ENCODE measurements at regions not wholly inside any gene's neighbourhood (a gene's known extent, or its start where the extent isn't known, plus 50 kb on each side); places are given as distances from the start of the nearest gene placed in this dataset.

DNA sequence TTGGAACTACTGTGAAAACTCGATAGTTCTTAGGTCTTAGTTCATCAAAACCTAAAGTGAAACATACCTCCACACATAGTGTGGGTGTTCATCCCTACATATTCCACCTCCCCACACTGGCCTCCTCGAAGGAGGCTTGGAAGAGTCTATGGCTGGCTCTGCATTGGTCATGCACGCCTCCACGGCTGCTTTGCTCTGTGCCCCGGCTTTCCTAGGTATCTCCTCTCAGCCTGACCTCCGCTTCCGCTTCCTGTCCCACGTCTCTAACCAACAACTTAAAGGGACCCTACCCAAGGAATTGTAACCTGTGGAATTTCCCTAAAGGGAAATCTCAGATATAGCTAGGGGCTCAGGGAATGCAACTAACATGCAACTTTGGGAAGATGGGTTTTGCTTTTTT is 79.7 kb upstream of the MBNL2 start:
- Histone ChIP-seq H2AK5ac (ENCODE audit: low read length) (peak overlapping the region; percentile 97), H3K36me3 (ENCODE audit: control insufficient read depth in 1 of 2, insufficient read depth in 2 of 2, low read length in 2 of 2) (no peaks in the 10 kb centered on the region), H2AFZ (ENCODE audit: insufficient read depth, low read length, poor library complexity) (peak overlapping the region; percentile 35), H3K79me2 (ENCODE audit: control insufficient read depth, insufficient read depth, low read length, poor library complexity) (peaks cover 2% of the 10 kb centered on the region), H2BK12ac (ENCODE audit: low read length) (peak overlapping the region; percentile 99), H3K23ac (ENCODE audit: low read length) (no peak overlapping the region), H3K27ac (ENCODE audit: low read depth, low read length) (peak overlapping the region; percentile 78), H3K9ac (ENCODE audit: low read length) (no peak overlapping the region), H4K91ac (ENCODE audit: low read depth, low read length) (peak overlapping the region; percentile 93), H3K4me1 (ENCODE audit: control insufficient read depth in 1 of 2, insufficient read depth in 2 of 2, low read length in 2 of 2) (peaks cover 7 to 13% of the 10 kb centered on the region in 2 experiments), H2BK5ac (ENCODE audit: low read depth, low read length, poor library complexity) (peak overlapping the region; percentile 91), H3K14ac (ENCODE audit: low read length) (peak overlapping the region; percentile 77), H3K4ac (ENCODE audit: low read depth, low read length) (peak overlapping the region; percentile 91), H2BK120ac (ENCODE audit: insufficient read depth, low read length, poor library complexity) (peak overlapping the region; percentile 83), H4K12ac (ENCODE audit: low read depth, low read length) (peak overlapping the region; percentile 85), H3K27me3 (ENCODE audit: insufficient read depth, low read length) (no peaks in the 10 kb centered on the region), H3K4me2 (ENCODE audit: low read length) (peak overlapping the region; percentile 51), H4K8ac (ENCODE audit: low read depth, low read length) (peak overlapping the region; percentile 96), H3K4me3 (ENCODE audit: low read depth, low read length) (no peak overlapping the region), H3K18ac (ENCODE audit: low read length) (peak overlapping the region; percentile 97), H3K9me3 (ENCODE audit: insufficient read depth, low read depth, low read length) (no peaks in the 10 kb centered on the region), H3K79me1 (ENCODE audit: low read length) (peaks cover 11% of the 10 kb centered on the region)
- WGBS (ENCODE audit: extremely low coverage, insufficient coverage, insufficient read length), result no CpG with 5 or more reads among the region's 8 CpGs
- peak; percentile 63 to 71 for DNase-seq

DNA sequence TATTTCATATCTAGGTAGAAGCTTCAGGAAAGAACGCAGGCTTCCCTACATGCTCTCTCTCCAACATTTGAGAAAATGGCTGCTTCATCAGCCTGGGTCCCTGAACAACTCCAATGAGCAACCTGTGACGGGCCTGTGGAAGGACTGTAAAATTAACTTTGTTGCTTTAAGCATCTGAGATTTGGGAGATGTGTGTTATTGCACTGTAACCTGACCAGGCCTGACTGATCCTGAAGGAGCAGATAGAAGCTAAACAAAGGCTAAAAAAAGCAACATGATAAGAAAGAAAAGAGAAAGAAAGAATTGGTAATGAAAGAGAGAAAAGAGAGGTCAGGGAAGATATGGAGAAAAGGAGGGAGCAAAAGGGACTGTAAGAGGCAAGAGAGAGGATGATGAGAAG is 77.1 kb upstream of the MBNL2 start:
- Histone ChIP-seq H4K8ac (ENCODE audit: low read depth, low read length) (no peak overlapping the region), H3K27me3 (ENCODE audit: insufficient read depth, low read length) (no peaks in the 10 kb centered on the region), H3K4me1 (ENCODE audit: control insufficient read depth in 1 of 2, insufficient read depth in 2 of 2, low read length in 2 of 2) (peaks cover 2 to 8% of the 10 kb centered on the region in 2 experiments), H3K9ac (ENCODE audit: low read length) (no peak overlapping the region), H4K12ac (ENCODE audit: low read depth, low read length) (no peak overlapping the region), H3K14ac (ENCODE audit: low read length) (no peak overlapping the region), H3K9me3 (ENCODE audit: insufficient read depth, low read depth, low read length) (no peaks in the 10 kb centered on the region), H4K91ac (ENCODE audit: low read depth, low read length) (no peak overlapping the region), H3K4me2 (ENCODE audit: low read length) (no peak overlapping the region), H3K4ac (ENCODE audit: low read depth, low read length) (no peak overlapping the region), H3K23ac (ENCODE audit: low read length) (no peak overlapping the region), H3K79me1 (ENCODE audit: low read length) (peaks cover 7% of the 10 kb centered on the region), H2AK5ac (ENCODE audit: low read length) (no peak overlapping the region), H3K4me3 (ENCODE audit: low read depth, low read length) (no peak overlapping the region), H2BK5ac (ENCODE audit: low read depth, low read length, poor library complexity) (no peak overlapping the region), H3K79me2 (ENCODE audit: control insufficient read depth, insufficient read depth, low read length, poor library complexity) (peaks cover 2% of the 10 kb centered on the region), H2BK12ac (ENCODE audit: low read length) (peak overlapping the region; percentile 48), H3K27ac (ENCODE audit: low read depth, low read length) (no peak overlapping the region), H2AFZ (ENCODE audit: insufficient read depth, low read length, poor library complexity) (no peak overlapping the region), H3K36me3 (ENCODE audit: control insufficient read depth in 1 of 2, insufficient read depth in 2 of 2, low read length in 2 of 2) (no peaks in the 10 kb centered on the region), H2BK120ac (ENCODE audit: insufficient read depth, low read length, poor library complexity) (no peak overlapping the region), H3K18ac (ENCODE audit: low read length) (no peak overlapping the region)
- WGBS (ENCODE audit: extremely low coverage, insufficient coverage, insufficient read length), result no CpG with 5 or more reads among the region's 2 CpGs
- no peak for DNase-seq

DNA sequence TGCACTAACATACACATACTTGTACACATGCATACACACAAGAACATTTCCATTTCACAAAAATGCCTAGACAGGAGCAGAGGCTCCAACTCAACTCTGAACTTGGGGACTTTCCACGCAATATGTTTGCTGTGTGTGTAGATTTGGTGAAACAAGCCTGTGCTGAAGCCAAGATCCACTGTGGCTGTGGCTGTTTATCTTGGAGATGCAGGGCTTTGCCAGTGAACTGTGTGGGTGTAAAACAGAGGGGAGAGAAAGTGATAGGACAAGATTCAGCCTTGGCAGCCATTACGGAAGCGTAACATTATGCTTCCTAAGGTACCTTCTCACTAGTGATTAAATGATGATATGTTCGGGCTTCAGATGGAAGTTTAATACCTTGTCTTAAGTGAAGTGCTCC is 73.2 kb upstream of the MBNL2 start:
- H3K9ac ChIP-seq (ENCODE audit: low read length), result no peak overlapping the region
- H3K4me3 ChIP-seq (ENCODE audit: low read depth, low read length), result no peak overlapping the region
- H3K79me2 ChIP-seq (ENCODE audit: control insufficient read depth, insufficient read depth, low read length, poor library complexity), result no peaks in the 10 kb centered on the region
- H3K4me1 ChIP-seq (ENCODE audit: control insufficient read depth in 1 of 2, insufficient read depth in 2 of 2, low read length in 2 of 2), result no peaks in the 10 kb centered on the region
- H3K27ac ChIP-seq (ENCODE audit: low read depth, low read length), result no peak overlapping the region
- H2BK5ac ChIP-seq (ENCODE audit: low read depth, low read length, poor library complexity), result no peak overlapping the region
- no peak overlapping the region for H2BK12ac ChIP-seq (ENCODE audit: low read length)
- no peak overlapping the region for H4K8ac ChIP-seq (ENCODE audit: low read depth, low read length)
- no peak overlapping the region for H2BK120ac ChIP-seq (ENCODE audit: insufficient read depth, low read length, poor library complexity)
- no peaks in the 10 kb centered on the region for H3K27me3 ChIP-seq (ENCODE audit: insufficient read depth, low read length)
- H4K12ac ChIP-seq (ENCODE audit: low read depth, low read length), result no peak overlapping the region
- no peaks in the 10 kb centered on the region for H3K79me1 ChIP-seq (ENCODE audit: low read length)
- H3K23ac ChIP-seq (ENCODE audit: low read length), result no peak overlapping the region
- no peak overlapping the region for H3K14ac ChIP-seq (ENCODE audit: low read length)
- H3K9me3 ChIP-seq (ENCODE audit: insufficient read depth, low read depth, low read length), result no peaks in the 10 kb centered on the region
- no peak overlapping the region for H2AK5ac ChIP-seq (ENCODE audit: low read length)
- no peak overlapping the region for H3K4ac ChIP-seq (ENCODE audit: low read depth, low read length)
- no peak overlapping the region for H4K91ac ChIP-seq (ENCODE audit: low read depth, low read length)
- WGBS (ENCODE audit: extremely low coverage, insufficient coverage, insufficient read length), result no CpG with 5 or more reads among the region's 4 CpGs
- H3K36me3 ChIP-seq (ENCODE audit: control insufficient read depth in 1 of 2, insufficient read depth in 2 of 2, low read length in 2 of 2), result peaks cover 0 to 3% of the 10 kb centered on the region in 2 experiments
- no peak overlapping the region for H3K4me2 ChIP-seq (ENCODE audit: low read length)
- no peak for DNase-seq
- H2AFZ ChIP-seq (ENCODE audit: insufficient read depth, low read length, poor library complexity), result no peak overlapping the region
- no peak overlapping the region for H3K18ac ChIP-seq (ENCODE audit: low read length)

DNA sequence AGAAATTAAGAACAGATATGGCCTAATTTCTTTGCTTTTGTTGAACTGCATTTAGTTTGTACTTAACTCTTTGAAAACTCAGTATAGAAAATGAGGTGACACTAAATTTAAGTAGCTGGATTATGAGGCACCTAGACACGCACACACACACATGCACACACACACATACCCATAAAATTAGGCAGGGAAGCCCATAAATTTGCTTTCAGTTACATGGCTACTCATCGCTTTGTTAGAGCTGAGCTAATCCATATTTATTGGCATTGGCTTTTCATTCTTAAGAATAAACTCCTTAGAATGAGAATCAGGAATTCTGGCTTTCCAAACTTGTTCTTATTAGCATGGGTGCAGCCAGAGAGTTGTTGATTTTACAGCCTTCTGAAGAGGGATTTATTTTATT is 61.7 kb upstream of the MBNL2 start:
- no peaks in the 10 kb centered on the region for H3K27me3 ChIP-seq (ENCODE audit: insufficient read depth, low read length)
- H2BK12ac ChIP-seq (ENCODE audit: low read length), result no peak overlapping the region
- H4K91ac ChIP-seq (ENCODE audit: low read depth, low read length), result no peak overlapping the region
- H3K79me2 ChIP-seq (ENCODE audit: control insufficient read depth, insufficient read depth, low read length, poor library complexity), result no peaks in the 10 kb centered on the region
- H3K14ac ChIP-seq (ENCODE audit: low read length), result no peak overlapping the region
- no peaks in the 10 kb centered on the region for H3K79me1 ChIP-seq (ENCODE audit: low read length)
- no CpG with 5 or more reads among the region's 2 CpGs for WGBS (ENCODE audit: extremely low coverage, insufficient coverage, insufficient read length)
- no peak overlapping the region for H3K23ac ChIP-seq (ENCODE audit: low read length)
- H3K9ac ChIP-seq (ENCODE audit: low read length), result no peak overlapping the region
- H2AFZ ChIP-seq (ENCODE audit: insufficient read depth, low read length, poor library complexity), result no peak overlapping the region
- H3K4me1 ChIP-seq (ENCODE audit: control insufficient read depth in 1 of 2, insufficient read depth in 2 of 2, low read length in 2 of 2), result peaks cover 3 to 5% of the 10 kb centered on the region in 2 experiments
- no peak overlapping the region for H4K8ac ChIP-seq (ENCODE audit: low read depth, low read length)
- H3K27ac ChIP-seq (ENCODE audit: low read depth, low read length), result no peak overlapping the region
- no peak overlapping the region for H2BK5ac ChIP-seq (ENCODE audit: low read depth, low read length, poor library complexity)
- H3K9me3 ChIP-seq (ENCODE audit: insufficient read depth, low read depth, low read length), result no peaks in the 10 kb centered on the region
- H4K12ac ChIP-seq (ENCODE audit: low read depth, low read length), result no peak overlapping the region
- H3K4ac ChIP-seq (ENCODE audit: low read depth, low read length), result no peak overlapping the region
- H2BK120ac ChIP-seq (ENCODE audit: insufficient read depth, low read length, poor library complexity), result no peak overlapping the region
- no peak overlapping the region for H3K4me3 ChIP-seq (ENCODE audit: low read depth, low read length)
- peaks cover 0 to 2% of the 10 kb centered on the region in 2 experiments for H3K36me3 ChIP-seq (ENCODE audit: control insufficient read depth in 1 of 2, insufficient read depth in 2 of 2, low read length in 2 of 2)
- DNase-seq, result no peak
- no peak overlapping the region for H2AK5ac ChIP-seq (ENCODE audit: low read length)
- no peak overlapping the region for H3K18ac ChIP-seq (ENCODE audit: low read length)
- no peak overlapping the region for H3K4me2 ChIP-seq (ENCODE audit: low read length)

All from trophoblast cell (in vitro differentiated cells and primary cell).